HPDE6-E6E7 (cell line): ENCODE measurements at regions not wholly inside any gene's neighbourhood (a gene's known extent, or its start where the extent isn't known, plus 50 kb on each side); places are given as distances from the start of the nearest gene placed in this dataset.
"Not testable (repeated sequence)": the region's sequence is repeated elsewhere in the genome, so short reads cannot be mapped to it uniquely, and the experiment has no call there.

Source experiments
- DNase-seq: peaks from one replicate; pipeline ENCODE4 v3.0.0; 2011; ENCODE audit warnings: missing footprints; ENCODE audit errors: extremely low spot score

- no peak for DNase-seq
These were observed 84.4 kb upstream of the CNEP1R1 start for GRCh38 chr16:49940464-49941224.

- no peak for DNase-seq
These were observed 80.8 kb upstream of the CNEP1R1 start for GRCh38 chr16:49944221-49944620.

- DNase-seq = no peak
These were observed 76.9 kb upstream of the CNEP1R1 start for GRCh38 chr16:49947907-49948678.

- no peak for DNase-seq
These were observed 73.3 kb upstream of the CNEP1R1 start for GRCh38 chr16:49951574-49952195.

GRCh38 chr16:49952386-49952785 lies 72.6 kb upstream of the CNEP1R1 start:
- DNase-seq = no peak

GRCh38 chr16:49953090-49953489 lies 71.9 kb upstream of the CNEP1R1 start:
- no peak for DNase-seq

- no peak for DNase-seq
These were observed 69.2 kb upstream of the CNEP1R1 start for GRCh38 chr16:49955858-49956257.

- DNase-seq = no peak
These were observed 68.1 kb upstream of the CNEP1R1 start for GRCh38 chr16:49956915-49957314.

GRCh38 chr16:49958448-49958847 lies 66.6 kb upstream of the CNEP1R1 start:
- no peak for DNase-seq

- no peak for DNase-seq
These were observed 65.3 kb upstream of the CNEP1R1 start for GRCh38 chr16:49959552-49960277.

GRCh38 chr16:49961089-49961488 lies 63.9 kb upstream of the CNEP1R1 start:
- DNase-seq = no peak

- not testable (repeated sequence) for DNase-seq
These were observed 62.5 kb upstream of the CNEP1R1 start for GRCh38 chr16:49962566-49962965.

- no peak for DNase-seq
These were observed 60.7 kb upstream of the CNEP1R1 start for GRCh38 chr16:49964316-49964715.

- no peak for DNase-seq
These were observed 60.1 kb upstream of the CNEP1R1 start for GRCh38 chr16:49964973-49965372.

GRCh38 chr16:49967012-49967559 lies 57.9 kb upstream of the CNEP1R1 start:
- DNase-seq = no peak

- no peak for DNase-seq
These were observed 55.7 kb upstream of the CNEP1R1 start for GRCh38 chr16:49969091-49970030.

- DNase-seq = no peak
These were observed 54.1 kb upstream of the CNEP1R1 start for GRCh38 chr16:49970797-49971431.

GRCh38 chr16:49972280-49972679 lies 52.7 kb upstream of the CNEP1R1 start:
- no peak for DNase-seq

GRCh38 chr16:49972961-49973360 lies 52.1 kb upstream of the CNEP1R1 start:
- DNase-seq = no peak
